Lower lobe of right lung (tissue), 2 donors: ENCODE measurements at regions not wholly inside any gene's neighbourhood (a gene's known extent, or its start where the extent isn't known, plus 50 kb on each side); places are given as distances from the start of the nearest gene placed in this dataset.

Experiments
- ATAC-seq, 2 donors: fragments of 200-7000 bp; cut with Tn5 transposase; one replicate each; pipeline ENCODE4 v1.9.1; 2020 to 2022; ENCODE audit warnings: mild to moderate bottlenecking in 2 of 2, moderate library complexity in 2 of 2
- DNase-seq: peaks from one replicate; pipeline ENCODE4 v3.0.0-alpha.2; 2020
- H3K27ac ChIP-seq: fragments of 200-600 bp; one replicate; pipeline ENCODE4 v1.8.0; 2022
- H3K27me3 ChIP-seq: fragments of 200-600 bp; one replicate; pipeline ENCODE4 v1.8.0; 2022; ENCODE audit warnings: low read depth
- H3K36me3 ChIP-seq: fragments of 200-600 bp; one replicate; pipeline ENCODE4 v1.8.0; 2022; ENCODE audit warnings: mild to moderate bottlenecking
- H3K4me1 ChIP-seq: fragments of 200-600 bp; one replicate; pipeline ENCODE4 v1.8.0; 2022
- H3K4me3 ChIP-seq: fragments of 200-600 bp; one replicate; pipeline ENCODE4 v1.8.0; 2022; ENCODE audit warnings: mild to moderate bottlenecking
- H3K9me3 ChIP-seq: fragments of 200-600 bp; one replicate; pipeline ENCODE4 v1.8.0; 2022
- CTCF ChIP-seq: fragments of 200-600 bp; IDR thresholded peaks from one replicate; pipeline ENCODE4 v1.8.0; 2022; ENCODE audit warnings: antibody characterized with exemption, mild to moderate bottlenecking
- intact Hi-C: fragments of 100-400 bp; cut with DNase I; formaldehyde crosslinking; loops from one replicate; pipeline ENCODE4 v1.11.0; 2022
- donor health status: DM: no; HTN: yes; CAD: no; lungs with severe emphysema.

GRCh38 chr6:109262261-109262660 lies 120.0 kb downstream of the CD164 start:
- H3K27me3 ChIP-seq: no peaks in the 10 kb centered on the region
- no peak for TF ChIP-seq CTCF
- H3K4me3 ChIP-seq: no peak overlapping the region
- no peaks in the 10 kb centered on the region for H3K4me1 ChIP-seq
- intact Hi-C loops: no loop called here
- no peaks in the 10 kb centered on the region for H3K36me3 ChIP-seq
- no peaks in the 10 kb centered on the region for H3K9me3 ChIP-seq
- no peak for DNase-seq
- no peak overlapping the region for H3K27ac ChIP-seq
- ATAC-seq: no peak

GRCh38 chr6:109261811-109262210 lies 120.5 kb downstream of the CD164 start:
- intact Hi-C loops: no loop called here
- ATAC-seq: no peak
- Histone ChIP-seq H3K4me3 (no peak overlapping the region), H3K36me3 (no peaks in the 10 kb centered on the region), H3K9me3 (no peaks in the 10 kb centered on the region), H3K4me1 (no peaks in the 10 kb centered on the region), H3K27me3 (no peaks in the 10 kb centered on the region), H3K27ac (no peak overlapping the region)
- no peak for TF ChIP-seq CTCF
- DNase-seq: no peak

GRCh38 chr6:109260701-109261100 lies 121.6 kb downstream of the CD164 start:
- TF ChIP-seq CTCF: no peak
- Histone ChIP-seq H3K4me1 (no peaks in the 10 kb centered on the region), H3K27ac (no peak overlapping the region), H3K9me3 (no peaks in the 10 kb centered on the region), H3K4me3 (no peak overlapping the region), H3K27me3 (no peaks in the 10 kb centered on the region), H3K36me3 (no peaks in the 10 kb centered on the region)
- no peak for ATAC-seq
- intact Hi-C loops: no loop called here
- DNase-seq: no peak

GRCh38 chr6:109260126-109260525 lies 122.1 kb downstream of the CD164 start:
- H3K27me3 ChIP-seq: no peaks in the 10 kb centered on the region
- TF ChIP-seq CTCF: no peak
- no peaks in the 10 kb centered on the region for H3K9me3 ChIP-seq
- H3K4me3 ChIP-seq: no peak overlapping the region
- no peaks in the 10 kb centered on the region for H3K36me3 ChIP-seq
- ATAC-seq: no peak
- no peak for DNase-seq
- intact Hi-C loops: no loop called here
- no peak overlapping the region for H3K27ac ChIP-seq
- no peaks in the 10 kb centered on the region for H3K4me1 ChIP-seq

GRCh38 chr6:109258129-109258528 lies 124.1 kb downstream of the CD164 start:
- no peak for ATAC-seq
- intact Hi-C loops: no loop called here

More at GRCh38 chr6:109258129-109258528, 124.1 kb downstream of the CD164 start:
- Histone ChIP-seq H3K36me3 (no peaks in the 10 kb centered on the region), H3K9me3 (no peaks in the 10 kb centered on the region), H3K27ac (no peak overlapping the region), H3K4me3 (no peak overlapping the region), H3K27me3 (no peaks in the 10 kb centered on the region), H3K4me1 (no peaks in the 10 kb centered on the region)
- DNase-seq: no peak
- TF ChIP-seq CTCF: no peak
